ENCODE measurements at regions not wholly inside any gene's neighbourhood (a gene's known extent, or its start where the extent isn't known, plus 50 kb on each side); places are given as distances from the start of the nearest gene placed in this dataset.

DNA sequence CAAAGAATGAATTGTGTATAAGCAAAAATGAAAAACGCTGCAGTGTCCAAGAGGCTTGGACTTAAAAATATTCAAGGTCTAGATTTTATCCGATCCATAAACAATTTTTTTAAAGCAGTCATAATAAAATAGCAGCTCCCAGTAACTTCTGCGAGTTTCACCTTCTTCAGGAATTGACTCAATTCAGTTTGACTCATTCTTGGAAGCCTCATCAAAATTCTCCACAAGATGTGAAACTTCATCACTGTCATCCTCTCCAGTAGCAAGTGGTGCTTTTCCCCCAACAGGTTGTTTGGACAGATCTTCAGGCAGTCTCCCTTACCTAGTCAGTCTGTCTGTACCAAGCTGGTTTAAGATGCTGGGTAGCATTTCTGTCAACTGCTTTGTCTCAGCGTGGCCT lies 93.5 kb upstream of the FOXG1 start:
- TF ChIP-seq POLR2A (IDR thresholded peaks at IDR 0.05; ENCODE audit: low read depth, low read length) (no peak), CTCF (conservative IDR thresholded peaks at IDR 0.05; ENCODE audit: low read depth, low read length) (no peak)

Data from IMR-90 (cell line).